Superior temporal gyrus (tissue), 1 donor: ENCODE measurements at regions not wholly inside any gene's neighbourhood (a gene's known extent, or its start where the extent isn't known, plus 50 kb on each side); places are given as distances from the start of the nearest gene placed in this dataset.

Experiments used
- DNase-seq: peaks from one replicate; pipeline ENCODE4 v3.0.0-alpha.2; 2016; ENCODE audit errors: extremely low spot score

DNA sequence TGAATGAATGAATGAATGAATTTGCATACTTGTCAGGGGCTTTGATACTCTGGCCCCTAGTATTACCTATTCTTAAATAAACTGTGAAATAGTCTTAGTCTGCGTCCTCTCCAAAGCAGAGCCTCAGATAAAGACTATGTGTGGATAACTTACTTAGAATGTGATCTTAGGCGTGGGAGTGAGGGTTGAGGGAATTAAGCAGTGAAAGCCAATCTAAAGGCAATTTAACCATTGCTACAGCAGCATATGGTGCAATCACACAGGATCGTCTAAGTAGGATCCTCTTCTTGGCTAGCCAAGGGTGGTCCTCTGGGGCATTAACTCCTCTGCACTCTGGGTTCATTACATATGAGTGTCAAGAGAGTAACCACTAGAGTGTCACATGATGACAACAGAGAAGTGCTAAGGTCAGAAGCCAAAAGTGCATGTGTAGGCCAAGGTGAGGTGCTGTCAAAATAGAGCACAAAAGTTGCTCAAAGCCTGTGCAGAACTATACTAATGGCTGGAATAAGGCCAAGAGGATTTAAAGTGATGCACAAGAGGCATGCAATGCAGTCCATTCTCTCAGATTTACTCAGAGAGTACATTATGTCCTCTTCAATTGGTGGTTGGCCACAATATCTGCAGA lies 274.4 kb upstream of the SEMA6A start:
- DNase-seq: no peak

DNA sequence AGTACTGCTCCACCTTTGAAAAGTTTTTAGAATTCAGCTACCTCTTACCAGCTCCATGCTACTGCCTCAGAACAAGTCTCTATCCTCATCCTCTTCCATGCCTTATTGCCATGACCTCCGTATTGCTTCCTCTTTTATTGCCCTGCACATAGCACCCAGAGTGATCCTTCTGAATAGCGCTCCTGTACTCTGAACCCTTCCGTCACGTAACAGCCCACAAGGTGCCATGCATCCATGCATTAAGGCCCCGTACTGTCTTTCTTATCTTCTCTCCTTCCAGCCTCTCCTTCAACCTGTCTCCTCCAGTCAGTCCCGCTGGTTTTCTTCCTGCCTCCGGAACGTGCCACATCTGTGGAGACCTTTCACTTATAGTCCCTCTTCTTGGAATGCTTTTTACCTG lies 273.3 kb upstream of the SEMA6A start:
- DNase-seq: no peak

- no peak for DNase-seq
Observed at GRCh38 chr5:116844015-116844414, 269.4 kb upstream of the SEMA6A start.

- no peak for DNase-seq
Observed at GRCh38 chr5:116842514-116842961, 267.9 kb upstream of the SEMA6A start.

DNA sequence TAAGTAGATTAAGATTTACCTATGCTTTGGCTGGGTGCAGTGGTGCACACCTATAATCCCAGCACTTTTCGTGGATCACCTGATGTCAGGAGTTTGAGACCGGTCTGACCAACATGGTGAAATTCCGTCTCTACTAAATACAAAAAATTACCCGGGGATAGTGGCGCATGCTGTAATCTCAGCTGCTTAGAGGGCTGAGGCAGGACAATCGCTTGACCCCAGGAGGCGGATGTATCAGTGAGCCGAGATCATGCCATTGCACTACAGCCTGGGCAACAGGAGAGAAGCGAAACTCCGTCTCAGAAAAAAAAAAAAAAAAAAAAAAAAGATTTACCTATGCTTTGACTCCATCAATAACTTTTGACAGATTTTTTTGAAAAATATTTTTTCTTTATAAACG lies 267.1 kb upstream of the SEMA6A start:
- DNase-seq: no peak

GRCh38 chr5:116838011-116838536 lies 263.5 kb upstream of the SEMA6A start:
- no peak for DNase-seq

- no peak for DNase-seq
Observed at GRCh38 chr5:116834796-116835515, 260.3 kb upstream of the SEMA6A start.

- DNase-seq: no peak
Observed at GRCh38 chr5:116830079-116830478, 255.5 kb upstream of the SEMA6A start.

DNA sequence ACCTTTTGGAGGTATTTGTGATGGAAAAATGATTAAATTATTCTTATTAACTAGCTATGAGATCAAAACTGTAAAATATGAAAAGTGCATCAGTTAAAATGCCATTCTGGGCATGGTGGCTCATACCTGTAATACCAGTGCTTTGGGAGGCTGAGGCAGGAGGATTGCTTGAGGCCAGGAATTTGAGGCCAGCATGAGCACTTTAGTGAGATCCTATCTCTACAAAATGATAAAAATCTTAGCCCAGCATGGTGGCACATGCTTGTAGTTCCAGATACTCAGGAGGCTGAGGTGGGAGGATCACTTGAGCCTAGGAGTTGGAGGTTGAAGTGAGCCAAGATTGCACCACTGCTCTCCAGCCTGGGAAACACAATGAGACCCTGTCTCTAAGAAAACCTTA lies 252.5 kb upstream of the SEMA6A start:
- DNase-seq: no peak

- DNase-seq: no peak
Observed at GRCh38 chr5:116825486-116825885, 250.9 kb upstream of the SEMA6A start.

GRCh38 chr5:116824751-116825438 lies 250.3 kb upstream of the SEMA6A start:
- no peak for DNase-seq

DNA sequence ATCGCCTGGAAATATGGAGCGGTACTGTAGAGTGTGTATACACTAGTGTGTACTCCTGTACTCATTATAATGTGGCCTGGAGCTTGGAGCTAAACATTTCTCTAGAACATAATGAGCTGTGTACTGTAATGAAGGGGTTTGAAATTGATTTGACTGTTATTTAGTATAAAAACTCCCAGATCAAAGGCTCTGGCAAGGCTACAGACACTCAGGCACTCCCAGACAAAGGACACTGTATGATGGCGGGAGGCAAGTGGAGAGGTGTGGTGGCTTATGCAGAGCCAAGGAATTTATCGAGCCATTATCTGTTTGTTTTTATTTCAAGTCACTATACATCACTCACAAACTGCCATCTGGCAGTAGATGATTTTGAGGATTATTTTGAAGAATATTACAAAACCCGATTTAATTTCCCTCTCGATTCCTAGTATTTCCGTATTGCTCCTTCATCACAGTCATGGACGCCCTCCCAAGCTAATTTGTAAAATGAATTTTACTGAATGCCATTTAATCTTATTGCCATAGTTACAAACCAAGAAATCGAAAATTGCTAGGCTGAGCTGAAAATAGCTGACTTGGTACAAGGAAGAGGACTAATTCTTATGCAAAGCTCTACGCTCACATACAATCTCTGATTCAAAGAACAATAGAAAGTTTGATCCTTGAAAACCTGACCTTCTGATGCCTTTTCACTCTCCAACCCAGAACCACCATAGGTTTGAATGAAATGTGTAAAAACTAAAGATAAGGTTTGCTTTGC lies 240.2 kb upstream of the SEMA6A start:
- no peak for DNase-seq

DNA sequence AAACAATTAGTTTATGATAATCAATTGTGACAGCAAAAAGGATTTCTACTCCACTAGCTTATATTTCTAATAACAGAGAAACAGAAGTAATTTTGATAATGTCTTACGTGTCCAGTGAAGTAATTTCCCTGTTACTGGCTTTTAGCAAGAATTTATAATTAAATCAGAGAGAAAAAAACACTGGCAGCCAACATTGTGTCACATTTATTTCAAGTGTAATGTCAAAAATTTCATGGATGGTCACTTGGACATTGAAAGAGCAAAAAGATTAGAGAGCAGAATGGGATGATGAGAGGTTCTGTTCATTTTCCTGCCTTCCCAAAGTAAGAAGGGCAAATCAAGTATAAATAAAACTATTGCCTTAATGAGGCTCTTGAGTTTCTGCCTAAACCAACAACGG lies 239.3 kb upstream of the SEMA6A start:
- DNase-seq: no peak

- DNase-seq: no peak
Observed at GRCh38 chr5:116813356-116813755, 238.7 kb upstream of the SEMA6A start.

DNA sequence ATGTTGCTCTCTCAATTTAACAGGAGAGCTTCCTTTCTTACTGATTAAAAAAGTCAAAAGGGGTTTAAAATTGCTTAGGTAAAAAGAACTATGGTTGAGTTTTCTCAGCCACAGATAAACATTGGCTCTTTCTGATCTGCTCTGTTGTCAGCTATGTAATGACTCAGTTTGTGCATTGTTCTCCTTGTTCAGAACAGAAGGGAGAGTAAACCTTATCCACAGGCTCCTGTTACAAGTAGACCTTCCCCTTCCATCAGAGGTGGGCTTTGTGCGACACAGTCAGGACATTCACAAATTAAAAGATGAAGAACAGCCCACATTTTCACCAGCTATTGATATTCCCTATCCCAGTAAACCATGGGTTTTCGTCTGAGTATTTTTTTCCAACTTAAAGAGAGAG lies 236.3 kb upstream of the SEMA6A start:
- no peak for DNase-seq

- DNase-seq: no peak
Observed at GRCh38 chr5:116806836-116807235, 232.2 kb upstream of the SEMA6A start.

GRCh38 chr5:116799401-116799800 lies 224.8 kb upstream of the SEMA6A start:
- no peak for DNase-seq

DNA sequence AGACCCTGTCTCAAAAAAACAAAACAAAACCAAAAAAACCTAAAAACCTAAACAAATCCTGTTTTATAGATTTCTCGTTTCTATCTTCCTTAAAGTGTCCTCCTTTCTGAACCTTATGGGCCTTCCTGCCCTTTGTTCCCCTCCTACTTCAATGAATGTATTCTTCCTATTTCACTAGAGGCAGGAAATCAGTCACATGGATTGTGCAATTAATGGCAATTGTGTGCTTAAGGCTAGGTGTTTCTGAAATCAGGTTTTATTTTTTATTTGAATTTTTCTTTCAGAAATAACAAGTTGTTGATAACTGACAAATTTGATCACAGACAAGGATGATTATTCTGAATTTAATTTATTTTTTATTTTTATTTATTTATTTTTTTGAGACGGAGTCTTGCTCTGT lies 220.6 kb upstream of the SEMA6A start:
- no peak for DNase-seq

GRCh38 chr5:116789522-116789921 lies 214.9 kb upstream of the SEMA6A start:
- no peak for DNase-seq

DNA sequence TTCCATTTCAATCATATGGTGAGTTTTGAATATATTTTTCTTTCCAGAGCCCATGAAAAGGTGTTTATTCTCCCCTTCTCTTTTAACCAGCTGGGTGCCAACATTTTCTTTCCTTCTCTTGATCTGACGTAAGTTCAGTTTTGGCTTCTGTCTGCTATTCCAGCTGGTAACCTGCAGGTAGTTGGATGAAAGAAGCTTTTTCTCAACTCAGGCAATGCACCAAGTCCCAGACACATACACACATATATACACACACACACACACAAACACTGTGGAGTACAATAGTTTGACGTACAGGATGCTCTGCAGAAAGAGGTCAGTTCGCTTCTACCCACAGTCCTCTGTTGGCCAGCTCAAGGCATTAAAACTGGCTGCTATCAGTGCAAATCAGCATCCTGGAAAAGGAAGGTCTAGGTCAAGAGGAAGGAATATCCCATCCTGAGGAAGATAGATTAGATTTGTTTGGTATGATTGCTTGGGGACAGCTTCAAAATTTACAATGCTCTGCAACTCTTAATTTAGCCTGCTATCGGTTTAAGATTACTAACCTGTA lies 214.3 kb upstream of the SEMA6A start:
- DNase-seq: no peak

DNA sequence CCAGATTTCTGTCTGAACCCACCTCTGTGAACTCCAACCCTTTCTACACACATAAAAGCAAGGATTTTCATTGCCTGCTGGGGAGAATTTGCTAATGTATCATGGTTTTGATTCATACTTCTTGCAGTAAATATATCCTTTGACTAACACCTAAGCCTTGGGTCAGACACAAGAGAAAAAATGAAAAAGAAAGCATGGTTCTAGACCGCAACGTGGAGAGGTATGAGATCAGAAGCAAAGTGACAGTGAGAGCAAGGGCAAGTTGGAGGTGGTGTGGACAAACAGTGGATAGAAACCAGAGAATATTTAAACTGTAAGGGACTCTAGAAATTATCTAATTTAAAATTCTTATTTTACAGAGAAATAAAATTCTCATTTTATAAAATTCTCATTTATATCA lies 212.9 kb upstream of the SEMA6A start:
- DNase-seq: no peak

GRCh38 chr5:116785106-116785505 lies 210.5 kb upstream of the SEMA6A start:
- no peak for DNase-seq
